Panc1 (cell line): ENCODE measurements at regions not wholly inside any gene's neighbourhood (a gene's known extent, or its start where the extent isn't known, plus 50 kb on each side); places are given as distances from the start of the nearest gene placed in this dataset.

Source experiments
- ATAC-seq: fragments of 200-7000 bp; cut with Tn5 transposase; 2 replicates; pipeline ENCODE4 v1.9.1; 2020; ENCODE audit warnings: mild to moderate bottlenecking, moderate library complexity
- BruUV-seq: library from RNA; stranded (reverse); fragments of 400-500 nt; replicated peaks from 2 replicates; lab custom pipeline; 2021; lab: Mats Ljungman, UMichigan
- CTCF ChIA-PET: fragments of 300-600 bp; sonication (Branson Sonifier 250); formaldehyde crosslinking; loops from one replicate; lab custom pipeline; 2022; ENCODE audit warnings: antibody characterized with exemption; lab: Charles Lee
- POLR2A ChIA-PET: fragments of 300-600 bp; sonication (Branson Sonifier 250); formaldehyde crosslinking; loops from one replicate; lab custom pipeline; 2022; ENCODE audit warnings: antibody characterized with exemption; lab: Charles Lee
- DNase-seq: peaks from one replicate; pipeline ENCODE4 v3.0.0-alpha.2; 2010; ENCODE audit warnings: low read depth, low spot score
- H3K27ac ChIP-seq: 2 replicates; pipeline ENCODE4 v1.5.1; 2011; ENCODE audit warnings: mild to moderate bottlenecking, low read length, inconsistent platforms
- H3K27me3 ChIP-seq: fragments of 200-500 bp; sonication (Bioruptor generic); 2 replicates; pipeline ENCODE4 v1.6.0; 2014; ENCODE audit warnings: low read length, inconsistent platforms; ENCODE audit not compliant: control insufficient read depth, insufficient read depth
- H3K36me3 ChIP-seq: fragments of 200-500 bp; sonication (Bioruptor generic); 2 replicates; pipeline ENCODE4 v1.5.1; 2014; ENCODE audit warnings: inconsistent platforms, mild to moderate bottlenecking, low read length, moderate library complexity; ENCODE audit not compliant: control insufficient read depth, insufficient read depth
- H3K4me1 ChIP-seq: 2 replicates; pipeline ENCODE4 v1.5.1; 2011; ENCODE audit warnings: inconsistent platforms, mild to moderate bottlenecking, low read length, moderate library complexity; ENCODE audit not compliant: control insufficient read depth, insufficient read depth
- H3K4me3 ChIP-seq, 2 experiments: 2 replicates each; pipeline ENCODE4 v1.5.1; 2011 to 2012; ENCODE audit warnings: low read depth in 2 of 2, low read length in 2 of 2, mild to moderate bottlenecking in 2 of 2, inconsistent platforms in 1 of 2, moderate library complexity in 1 of 2
- H3K9me3 ChIP-seq: fragments of 200-500 bp; sonication (Bioruptor generic); 2 replicates; pipeline ENCODE4 v1.5.1; 2014; ENCODE audit warnings: low read depth, mild to moderate bottlenecking, inconsistent platforms, low read length, moderate library complexity; ENCODE audit not compliant: control insufficient read depth, insufficient read depth
- CTCF ChIP-seq: fragments of 450-650 bp; IDR thresholded peaks from 2 replicates; pipeline ENCODE4 v1.5.1; 2017; ENCODE audit warnings: mild to moderate bottlenecking
- POLR2AphosphoS5 ChIP-seq: IDR thresholded peaks from 2 replicates; pipeline ENCODE4 v1.6.1; 2012; ENCODE audit warnings: mild to moderate bottlenecking, low read depth, low read length, moderate library complexity
- REST ChIP-seq, 2 experiments: IDR thresholded peaks; 2 replicates each; pipeline ENCODE4 v1.6.1; 2011 to 2012; ENCODE audit warnings: low read depth in 2 of 2, control low read depth in 1 of 2, low read length in 1 of 2, mild to moderate bottlenecking in 1 of 2, moderate library complexity in 1 of 2; ENCODE audit not compliant: insufficient read depth in 1 of 2
- SIN3A ChIP-seq: IDR thresholded peaks from 2 replicates; pipeline ENCODE4 v1.6.1; 2012; ENCODE audit warnings: low read depth, mild to moderate bottlenecking, low read length, moderate library complexity, borderline replicate concordance; ENCODE audit not compliant: insufficient read depth
- TCF7L2 ChIP-seq: IDR thresholded peaks from 2 replicates; pipeline ENCODE4 v1.6.1; 2011; ENCODE audit warnings: mild to moderate bottlenecking, low read depth, low read length, inconsistent platforms
- in situ Hi-C: cut with HindIII; loops from 2 replicates; pipeline ENCODE4 v1.10.0; 2016; ENCODE audit warnings: low sequenced_read_pairs, low pct_unique_long_range_greater_than_20kb
- intact Hi-C: fragments of 100-400 bp; cut with micrococcal nuclease; formaldehyde crosslinking; loops from one replicate; pipeline ENCODE4 v1.10.0; 2022; ENCODE audit not compliant: unreplicated experiment

GRCh38 chr6:134453792-134454510 is 136.0 kb upstream of the SGK1 start:
- DNase-seq (no peak), ATAC-seq (no peak)
- intact Hi-C loops (no loop called here), in situ Hi-C loops (no loop called here)
- no TSS peak for BruUV-seq
- H3K27ac ChIP-seq: no peak overlapping the region
- ChIA-PET POLR2A (no interaction called here), CTCF (no interaction called here)
- no peaks in the 10 kb centered on the region for H3K36me3 ChIP-seq
- no peaks in the 10 kb centered on the region for H3K4me1 ChIP-seq
- TF ChIP-seq REST (IDR thresholded peaks at IDR 0.05; ENCODE audit: insufficient read depth in 1 of 2, low read depth in 2 of 2, low read length in 1 of 2) (no peak), CTCF (no peak), TCF7L2 (no peak), SIN3A (no peak), POLR2AphosphoS5 (no peak)
- H3K4me3 ChIP-seq: no peak overlapping the region
- no peaks in the 10 kb centered on the region for H3K9me3 ChIP-seq
- H3K27me3 ChIP-seq: no peaks in the 10 kb centered on the region

DNA sequence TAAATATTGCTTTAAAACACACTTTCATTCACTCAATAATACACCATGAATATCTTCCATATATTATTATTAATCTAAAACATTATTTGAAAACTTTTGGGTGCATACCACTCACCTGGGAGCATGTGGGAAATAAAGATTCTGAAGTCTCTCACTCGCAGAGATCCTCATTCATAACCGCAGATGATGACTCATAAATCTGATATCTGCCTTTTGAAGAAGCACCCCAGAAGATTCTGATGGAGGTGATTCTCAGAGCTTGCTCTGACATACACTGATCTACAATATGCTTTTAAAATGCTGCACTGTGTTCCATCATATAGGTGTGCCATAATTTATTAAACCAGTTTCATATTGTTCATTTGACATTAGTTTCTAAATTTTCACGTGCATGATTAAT is 135.0 kb upstream of the SGK1 start:
- no TSS peak for BruUV-seq
- DNase-seq (no peak), ATAC-seq (no peak)
- Histone ChIP-seq H3K9me3 (no peaks in the 10 kb centered on the region), H3K4me3 (no peak overlapping the region), H3K4me1 (no peaks in the 10 kb centered on the region), H3K36me3 (no peaks in the 10 kb centered on the region), H3K27me3 (no peaks in the 10 kb centered on the region), H3K27ac (no peak overlapping the region)
- in situ Hi-C loops: no loop called here
- TF ChIP-seq TCF7L2 (no peak), SIN3A (no peak), CTCF (no peak), REST (IDR thresholded peaks at IDR 0.05; ENCODE audit: insufficient read depth in 1 of 2, low read depth in 2 of 2, low read length in 1 of 2) (no peak)
- ChIA-PET POLR2A (no interaction called here), CTCF (no interaction called here)
- intact Hi-C loops: no loop called here
